K562 (cell line): ENCODE measurements at regions not wholly inside any gene's neighbourhood (a gene's known extent, or its start where the extent isn't known, plus 50 kb on each side); places are given as distances from the start of the nearest gene placed in this dataset.

Experiments used
- ATAC-seq: fragments of 200-7000 bp; cut with Tn5 transposase; 3 replicates; pipeline ENCODE4 v1.9.1; 2020; ENCODE audit warnings: moderate library complexity
- BruUV-seq: library from RNA; stranded (reverse); fragments of 400-500 nt; replicated peaks from 2 replicates; lab custom pipeline; 2021; lab: Mats Ljungman, UMichigan
- CTCF ChIA-PET: fragments of 300-600 bp; formaldehyde crosslinking; extraction: SDS; loops from one replicate; lab custom pipeline; 2021; ENCODE audit warnings: low intra/inter-chr PET ratio; lab: Yijun Ruan, JAX
- POLR2A ChIA-PET: fragments of 300-600, 350-650 bp; sonication (Branson Sonifier 250); formaldehyde crosslinking; extraction: SDS; loops from one replicate; lab custom pipeline; 2021; ENCODE audit warnings: antibody characterized with exemption, inconsistent platforms; lab: Yijun Ruan, JAX
- DNase-seq, 4 experiments: peaks; one replicate each; pipeline versions ENCODE4 v3.0.0 to v3.0.0-alpha.2; 2011 to 2018; ENCODE audit warnings: low spot score in 3 of 4, mixed read lengths in 3 of 4; ENCODE audit errors: extremely low read depth in 1 of 4
- FAIRE-seq: peaks from 2 replicates; lab custom pipeline; 2011; peaks lifted over from hg19 to GRCh38; lab: Jason Lieb, UNC
- H2AFZ ChIP-seq: 2 replicates; pipeline ENCODE4 v1.6.0; 2011; ENCODE audit warnings: low read depth, low read length, control low read depth, inconsistent platforms
- H3K27ac ChIP-seq: fragments of 200-600 bp; 3 replicates; pipeline ENCODE4 v1.8.0; 2011; ENCODE audit warnings: low read depth, mild to moderate bottlenecking, control low read depth, inconsistent platforms, low read length, moderate library complexity, mixed read lengths; ENCODE audit errors: extremely low read depth
- H3K27me3 ChIP-seq, 2 experiments: fragments of 300-600 bp in 1 of 2; 2 replicates in 1 of 2; 3 replicates in 1 of 2; pipeline versions ENCODE4 v1.6.0 to v1.8.0; 2011; ENCODE audit warnings: inconsistent platforms in 2 of 2, low read length in 2 of 2, mild to moderate bottlenecking in 1 of 2, mixed read lengths in 1 of 2, moderate library complexity in 1 of 2; ENCODE audit not compliant: control insufficient read depth in 2 of 2, insufficient read depth in 2 of 2
- H3K36me3 ChIP-seq: fragments of 300-600 bp; 3 replicates; pipeline ENCODE4 v1.8.0; 2011; ENCODE audit warnings: mild to moderate bottlenecking, low read length, inconsistent platforms; ENCODE audit not compliant: control insufficient read depth, insufficient read depth
- H3K4me1 ChIP-seq, 2 experiments: fragments of 200-600 bp in 1 of 2; replicated peaks in 1 of 2; 2 replicates in 1 of 2; 3 replicates in 1 of 2; pipeline versions ENCODE4 v1.5.1 to v1.8.0; 2011; ENCODE audit warnings: inconsistent platforms in 2 of 2, low read length in 2 of 2, mild to moderate bottlenecking in 1 of 2, mixed read lengths in 1 of 2, moderate library complexity in 1 of 2; ENCODE audit not compliant: control insufficient read depth in 2 of 2, insufficient read depth in 2 of 2
- H3K4me2 ChIP-seq: 2 replicates; pipeline ENCODE4 v1.6.1; 2011; ENCODE audit warnings: low read length, control low read depth, inconsistent platforms, mixed read lengths; ENCODE audit not compliant: insufficient read depth
- H3K4me3 ChIP-seq: fragments of 200-600 bp; sonication (generic), shearing (Covaris generic); 2 replicates; pipeline ENCODE4 v1.5.1; 2016; ENCODE audit warnings: control low read depth, inconsistent platforms
- H3K79me2 ChIP-seq: fragments of 200-600 bp; 3 replicates; pipeline ENCODE4 v1.8.0; 2011; ENCODE audit warnings: low read length, inconsistent platforms; ENCODE audit not compliant: control insufficient read depth, insufficient read depth
- H3K9ac ChIP-seq, 2 experiments: 2 replicates each; pipeline versions ENCODE4 v1.6.0 to v1.6.1; 2011; ENCODE audit warnings: low read depth in 2 of 2, low read length in 2 of 2, control low read depth in 1 of 2, inconsistent platforms in 1 of 2, mild to moderate bottlenecking in 1 of 2, mixed read lengths in 1 of 2; ENCODE audit not compliant: insufficient read depth in 1 of 2
- H3K9me1 ChIP-seq: one replicate; pipeline ENCODE4 v1.6.0; 2011; ENCODE audit warnings: inconsistent platforms, mild to moderate bottlenecking, low read length, moderate library complexity; ENCODE audit not compliant: control insufficient read depth, insufficient read depth
- H3K9me3 ChIP-seq: replicated peaks from 2 replicates; pipeline ENCODE4 v1.5.1; 2011; ENCODE audit warnings: low read depth, low read length, inconsistent platforms; ENCODE audit not compliant: control insufficient read depth, insufficient read depth
- H4K20me1 ChIP-seq: replicated peaks from 2 replicates; pipeline ENCODE4 v1.6.1; 2011; ENCODE audit warnings: low read length, inconsistent platforms, mixed read lengths; ENCODE audit not compliant: control insufficient read depth, insufficient read depth
- ATF1 ChIP-seq, 2 experiments: fragments of 450-650 bp in 1 of 2; IDR thresholded peaks; 2 replicates each; pipeline ENCODE4 v1.6.1; 2016; ENCODE audit warnings: missing compliant biosample characterization in 1 of 2, missing genetic modification characterization in 1 of 2
- BCL6 ChIP-seq: fragments of 250-450 bp; sonication (Bioruptor Pico); IDR thresholded peaks from 2 replicates; pipeline ENCODE4 v1.4.0; 2020
- BCLAF1 ChIP-seq, 2 experiments: fragments of 450-650 bp in 1 of 2; IDR thresholded peaks; 2 replicates each; pipeline ENCODE4 v1.6.1; 2011 to 2017; ENCODE audit warnings: low read depth in 2 of 2, antibody characterized with exemption in 1 of 2, borderline replicate concordance in 1 of 2, low read length in 1 of 2, mild to moderate bottlenecking in 1 of 2, mixed read lengths in 1 of 2; ENCODE audit not compliant: control insufficient read depth in 1 of 2
- FIP1L1 ChIP-seq: fragments of 200-400 bp; formaldehyde crosslinking; IDR thresholded peaks from 2 replicates; pipeline ENCODE4 v1.6.1; 2018; ENCODE audit warnings: mild to moderate bottlenecking, low read depth, low read length; ENCODE audit not compliant: poor library complexity, severe bottlenecking
- KAT8 ChIP-seq: fragments of 450-650 bp; IDR thresholded peaks from 2 replicates; pipeline ENCODE4 v1.6.1; 2016; ENCODE audit warnings: low read depth, mild to moderate bottlenecking
- NCOA1 ChIP-seq: fragments of 450-650 bp; IDR thresholded peaks from 2 replicates; pipeline ENCODE4 v1.6.1; 2016; ENCODE audit warnings: low read depth
- SMAD2 ChIP-seq: fragments of 150-350 bp; IDR thresholded peaks from 2 replicates; pipeline ENCODE4 v1.6.1; 2014; ENCODE audit warnings: low read depth, mild to moderate bottlenecking, low read length
- XRCC4 ChIP-seq: IDR thresholded peaks from one replicate; pipeline ENCODE4 v1.6.1; 2011; ENCODE audit not compliant: insufficient read depth, insufficient read length; ENCODE audit errors: extremely low read depth
- ZNF134 ChIP-seq: fragments of 250-450 bp; sonication (Bioruptor Pico); conservative IDR thresholded peaks from 2 replicates; pipeline ENCODE4 v1.4.0; 2020
- ZNF324 ChIP-seq: fragments of 250-450 bp; sonication (Bioruptor Pico); IDR thresholded peaks from 2 replicates; pipeline ENCODE4 v1.4.0; 2020; ENCODE audit warnings: mild to moderate bottlenecking
- WGBS: fragments of 100-300 bp; shearing (Covaris generic); methylation state at CpG from one replicate; pipeline ENCODE4 v1.1.6; 2016; ENCODE audit warnings: low coverage, mixed read lengths; ENCODE audit not compliant: insufficient coverage; ENCODE audit errors: missing lambda C conversion rate; 5-methylcytosine and 5-hydroxymethylcytosine counted together
- in situ Hi-C: fragments of 300-500 bp; cut with MboI; formaldehyde crosslinking; loops from 4 replicates; pipeline ENCODE4 v1.15.0; 2018; ENCODE audit warnings: inconsistent platforms, mixed read lengths
- intact Hi-C: fragments of 100-400 bp; cut with micrococcal nuclease; formaldehyde crosslinking; loops from 2 replicates; pipeline ENCODE4 v1.14.2; 2022

DNA sequence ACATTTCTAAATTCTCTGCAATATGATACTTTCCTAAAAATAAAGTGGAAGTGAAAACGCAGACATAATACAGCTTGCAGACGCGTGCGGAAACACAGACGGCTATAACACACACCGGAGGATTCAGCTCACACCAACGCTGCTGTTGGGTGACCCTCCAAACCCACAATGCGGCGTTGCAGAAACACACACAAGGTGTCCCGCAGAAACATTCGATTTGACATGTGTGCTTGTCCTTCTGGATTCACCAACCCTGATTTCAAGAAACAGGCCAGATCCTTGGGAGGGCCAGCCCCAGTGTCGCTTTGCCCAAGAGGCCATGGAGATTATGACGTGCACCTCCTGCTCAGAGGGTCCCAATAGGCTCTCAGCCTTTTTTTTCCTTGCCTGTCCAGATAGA lies 136.7 kb upstream of the TCERG1L start:
- H3K4me2 ChIP-seq: no peak overlapping the region
- FAIRE-seq (no peak), ATAC-seq (no peak), DNase-seq (no peak)
- H3K79me2 ChIP-seq: no peaks in the 10 kb centered on the region
- peaks cover 0 to 6% of the 10 kb centered on the region in 2 experiments; a peak in 1 of 5 replicates for H3K27me3 ChIP-seq
- no peak overlapping the region for H3K4me3 ChIP-seq
- H4K20me1 ChIP-seq: no peaks in the 10 kb centered on the region
- H3K9me1 ChIP-seq: no peaks in the 10 kb centered on the region
- H3K4me1 ChIP-seq: peaks cover 0 to under 1% of the 10 kb centered on the region in 2 experiments; a peak in 1 of 5 replicates
- ChIA-PET CTCF (no interaction called here), POLR2A (interaction anchor here (0.6 kb wide), 1 partner anchor 409 kb away, joined by 4 read pairs; no protein-coding TSS in a partner anchor)
- H3K36me3 ChIP-seq: no peaks in the 10 kb centered on the region
- in situ Hi-C loops: no loop called here
- H3K9ac ChIP-seq: no peak overlapping the region
- no peak overlapping the region for H3K27ac ChIP-seq
- intact Hi-C loops: no loop called here
- no peaks in the 10 kb centered on the region for H3K9me3 ChIP-seq
- 0% methylated on average over 13 of the region's 13 CpGs for WGBS
- BruUV-seq: no TSS peak
- no peak overlapping the region for H2AFZ ChIP-seq
- TF ChIP-seq NCOA1 (no peak), SMAD2 (no peak)
- TF ChIP-seq, all 486 proteins: peak for 0

DNA sequence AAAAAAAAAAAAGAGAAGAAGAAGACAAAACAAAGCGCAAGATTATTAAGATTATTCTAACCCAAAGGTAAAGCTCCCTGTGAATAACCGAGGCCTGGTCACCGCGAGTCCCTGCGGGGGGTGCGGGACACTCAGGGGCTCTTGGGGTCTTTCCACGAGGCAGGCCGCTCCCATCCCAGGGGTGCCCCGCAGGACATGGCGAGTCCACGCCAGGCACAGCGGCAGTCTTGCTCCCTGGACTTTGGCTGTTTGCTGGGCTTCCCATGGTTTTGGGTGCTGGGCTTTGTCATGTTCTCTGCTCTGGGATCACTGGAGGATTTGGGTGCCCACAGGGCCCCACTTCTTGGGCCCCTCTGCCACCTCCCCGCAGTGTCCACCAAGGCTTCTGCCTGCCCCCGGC lies 137.4 kb upstream of the TCERG1L start:
- peaks cover 0 to 7% of the 10 kb centered on the region in 2 experiments; a peak in 1 of 5 replicates for H3K4me1 ChIP-seq
- H3K9me1 ChIP-seq: no peaks in the 10 kb centered on the region
- H3K36me3 ChIP-seq: no peaks in the 10 kb centered on the region
- intact Hi-C loops: no loop called here
- no peak for DNase-seq
- ChIA-PET CTCF (no interaction called here), POLR2A (no interaction called here)
- no peak overlapping the region for H3K9ac ChIP-seq
- H3K4me2 ChIP-seq: no peak overlapping the region
- no peaks in the 10 kb centered on the region for H3K9me3 ChIP-seq
- TF ChIP-seq KAT8 (no peak), BCLAF1 (IDR thresholded peaks at IDR 0.05; ENCODE audit: borderline replicate concordance in 1 of 2, control insufficient read depth in 1 of 2, low read depth in 2 of 2, low read length in 1 of 2) (no peak), BCL6 (CRISPR knock-in tag) (no peak), ATF1 (CRISPR knock-in tag; IDR thresholded peaks at IDR 0.05) (no peak), ATF1 (tag; IDR thresholded peaks at IDR 0.05) (no peak), XRCC4 (no peak), ZNF134 (CRISPR knock-in tag) (no peak), ZNF324 (CRISPR knock-in tag) (no peak), FIP1L1 (no peak)
- TF ChIP-seq, all 486 proteins: peak for 0
- H3K79me2 ChIP-seq: no peaks in the 10 kb centered on the region
- no peak overlapping the region for H3K4me3 ChIP-seq
- 0% methylated on average over 7 of the region's 14 CpGs for WGBS
- no TSS peak for BruUV-seq
- H3K27ac ChIP-seq: no peak overlapping the region
- in situ Hi-C loops: no loop called here
- peaks cover 0 to 6% of the 10 kb centered on the region in 2 experiments; a peak in 1 of 5 replicates for H3K27me3 ChIP-seq
- no peak overlapping the region for H2AFZ ChIP-seq
- no peaks in the 10 kb centered on the region for H4K20me1 ChIP-seq
- ATAC-seq: no peak
- no peak for FAIRE-seq
